ENCODE measurements at regions not wholly inside any gene's neighbourhood (a gene's known extent, or its start where the extent isn't known, plus 50 kb on each side); places are given as distances from the start of the nearest gene placed in this dataset.

GRCh38 chr10:21249435-21249834 is 276.0 kb downstream of the SKIDA1 start:
- no peak for DNase-seq

- DNase-seq: no peak
Observed at GRCh38 chr10:21247592-21247991, 277.9 kb downstream of the SKIDA1 start.

GRCh38 chr10:21246178-21246577 is 279.3 kb downstream of the SKIDA1 start:
- DNase-seq: no peak

GRCh38 chr10:21243748-21244257 is 281.7 kb downstream of the SKIDA1 start:
- DNase-seq: no peak

- DNase-seq: no peak
Observed at GRCh38 chr10:21242915-21243314, 282.6 kb downstream of the SKIDA1 start.

GRCh38 chr10:21238717-21239116 is 286.8 kb downstream of the SKIDA1 start:
- DNase-seq: no peak

GRCh38 chr10:21238044-21238443 is 287.4 kb downstream of the SKIDA1 start:
- no peak for DNase-seq

- no peak for DNase-seq
Observed at GRCh38 chr10:21234761-21235160, 290.7 kb downstream of the SKIDA1 start.

- DNase-seq: no peak
Observed at GRCh38 chr10:21230219-21230618, 295.3 kb downstream of the SKIDA1 start.

GRCh38 chr10:21217748-21218367 is 307.6 kb downstream of the SKIDA1 start:
- no peak for DNase-seq

- peak; percentile 5 for DNase-seq
Observed at GRCh38 chr10:21217107-21217506, 308.4 kb downstream of the SKIDA1 start.

GRCh38 chr10:21214329-21214728 is 311.2 kb downstream of the SKIDA1 start:
- no peak for DNase-seq

- DNase-seq: no peak
Observed at GRCh38 chr10:21213381-21213780, 312.1 kb downstream of the SKIDA1 start.

GRCh38 chr10:21212912-21213311 is 312.6 kb downstream of the SKIDA1 start:
- no peak for DNase-seq

GRCh38 chr10:21212348-21212747 is 313.1 kb downstream of the SKIDA1 start:
- DNase-seq: no peak

- no peak for DNase-seq
Observed at GRCh38 chr10:21209495-21209894, 312.4 kb upstream of the NEBL start.

GRCh38 chr10:21208666-21209316 is 311.7 kb upstream of the NEBL start:
- no peak for DNase-seq

- no peak for DNase-seq
Observed at GRCh38 chr10:21207852-21208646, 310.9 kb upstream of the NEBL start.

GRCh38 chr10:21205328-21205727 is 308.2 kb upstream of the NEBL start:
- no peak for DNase-seq

GRCh38 chr10:21203473-21204107 is 306.5 kb upstream of the NEBL start:
- DNase-seq: no peak

GRCh38 chr10:21202776-21203462 is 305.8 kb upstream of the NEBL start:
- no peak for DNase-seq

GRCh38 chr10:21199501-21199900 is 302.4 kb upstream of the NEBL start:
- no peak for DNase-seq

GRCh38 chr10:21197838-21198237 is 300.7 kb upstream of the NEBL start:
- DNase-seq: no peak

Data from midbrain (tissue), 1 donor.